CD4-positive, alpha-beta T cell treated with Interleukin-10 for 1 hour (primary cell): ENCODE measurements at regions not wholly inside any gene's neighbourhood (a gene's known extent, or its start where the extent isn't known, plus 50 kb on each side); places are given as distances from the start of the nearest gene placed in this dataset.

Experiments
- DNase-seq: peaks from one replicate; pipeline ENCODE4 v3.0.0-alpha.2; 2020

DNA sequence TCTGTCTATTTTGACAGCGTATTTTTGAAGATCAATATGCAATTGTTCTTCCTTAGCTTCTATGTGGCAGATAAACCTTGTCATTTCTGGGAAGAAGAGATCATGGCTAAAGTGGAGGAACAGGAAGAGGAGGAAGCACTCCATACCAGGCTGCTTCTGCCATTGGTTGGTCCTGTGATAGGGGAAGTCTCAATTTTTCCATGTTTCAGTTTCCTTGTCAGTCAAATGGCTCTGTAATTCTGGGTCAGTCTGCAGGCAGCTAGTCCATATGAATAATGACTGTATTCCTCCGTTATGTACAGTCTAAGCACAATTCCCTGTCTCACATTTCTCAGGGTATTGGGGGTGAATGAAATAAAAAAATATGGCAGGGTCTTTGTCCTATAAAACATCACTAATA lies 277.6 kb upstream of the CXCR4 start:
- no peak for DNase-seq

DNA sequence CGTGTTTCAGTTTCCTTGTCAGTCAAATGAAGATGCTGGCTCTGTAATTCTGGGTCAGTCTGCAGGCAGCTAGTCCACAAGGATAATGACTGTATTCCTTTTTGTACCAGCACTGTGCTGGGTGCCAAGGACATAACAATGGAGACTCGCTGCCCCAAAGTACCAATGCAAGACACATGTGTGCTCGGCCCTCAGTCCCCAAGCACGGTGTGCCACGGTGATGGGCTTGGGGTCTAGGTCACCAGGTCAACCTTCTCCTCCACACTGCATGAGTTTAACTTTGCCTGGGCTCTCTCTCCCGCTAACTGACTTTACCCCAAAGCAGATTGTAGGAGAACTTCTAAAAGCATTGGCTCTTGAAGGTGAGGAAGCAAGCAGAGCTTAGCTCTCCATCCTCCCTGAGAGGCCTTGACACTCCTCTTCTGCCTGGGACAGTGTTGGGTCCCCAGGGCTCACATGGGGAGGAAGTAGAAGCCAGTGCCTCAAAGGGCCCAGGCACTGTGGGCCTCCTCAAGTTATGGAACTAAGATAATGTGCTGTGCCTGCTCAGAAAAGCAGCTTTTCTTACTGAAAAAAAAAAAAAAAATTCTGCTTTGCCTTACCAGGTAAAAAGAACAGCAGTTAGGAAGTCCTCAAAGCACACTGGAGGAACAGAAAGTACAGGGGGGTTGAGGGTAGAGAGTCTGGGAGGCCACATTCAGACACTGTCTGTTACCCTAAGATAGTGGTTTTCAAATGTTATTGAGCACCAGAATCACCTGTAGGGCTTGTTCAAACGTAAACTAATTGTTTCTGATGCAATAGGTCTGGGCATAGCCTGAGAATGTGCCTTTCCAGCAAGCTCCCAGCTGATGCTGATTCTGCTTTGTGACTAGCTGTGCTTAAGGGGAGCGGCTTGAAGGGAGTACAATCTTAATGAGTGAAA lies 276.4 kb upstream of the CXCR4 start:
- no peak for DNase-seq

DNA sequence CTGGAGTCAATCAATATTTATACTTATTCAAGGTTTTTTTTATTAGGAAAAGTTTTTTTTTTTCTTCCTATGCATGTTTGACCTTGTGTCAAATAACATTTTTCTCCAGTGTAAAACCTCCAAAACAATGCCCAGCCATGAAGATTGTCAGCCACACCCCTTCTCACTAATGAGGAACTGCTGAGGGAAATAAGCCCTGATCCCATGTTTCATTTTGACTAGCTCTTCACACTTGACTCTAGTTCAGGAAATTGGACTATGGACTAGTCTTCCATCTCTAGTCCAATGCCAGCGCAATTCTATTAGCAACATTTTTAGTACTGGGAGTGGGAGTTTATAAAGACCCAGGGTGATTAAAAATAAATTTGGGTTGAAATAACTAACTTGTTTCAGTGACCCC lies 275.6 kb upstream of the CXCR4 start:
- DNase-seq = no peak

DNA sequence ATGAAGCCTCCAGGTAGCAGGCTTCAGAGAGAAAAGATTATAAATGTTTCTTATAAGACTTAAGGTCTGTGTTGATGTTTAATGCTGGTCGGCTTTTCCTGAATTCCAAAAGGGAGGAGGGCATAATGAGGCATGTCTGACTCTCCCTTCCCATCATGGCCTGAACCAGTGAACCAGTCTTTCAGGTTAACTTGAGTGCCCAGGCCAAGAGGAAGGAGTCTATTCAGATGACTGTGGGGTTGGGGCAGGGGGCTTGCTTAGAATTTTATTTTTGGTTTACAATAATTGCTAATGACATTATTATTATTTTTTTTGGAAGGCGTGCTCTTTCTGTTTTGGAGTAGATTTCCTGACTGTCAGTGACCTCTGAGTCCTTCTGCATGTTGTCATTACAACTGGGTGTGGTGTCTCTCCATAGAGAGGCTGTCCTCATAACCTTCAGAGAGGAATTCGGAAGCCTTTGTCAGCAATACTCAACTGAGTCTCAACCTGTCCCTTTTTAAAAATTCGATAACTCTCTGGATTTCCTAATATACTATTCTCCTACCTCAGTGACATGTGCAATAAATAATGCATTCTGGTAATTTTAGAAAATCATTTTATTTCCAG lies 275.1 kb upstream of the CXCR4 start:
- no peak for DNase-seq

DNA sequence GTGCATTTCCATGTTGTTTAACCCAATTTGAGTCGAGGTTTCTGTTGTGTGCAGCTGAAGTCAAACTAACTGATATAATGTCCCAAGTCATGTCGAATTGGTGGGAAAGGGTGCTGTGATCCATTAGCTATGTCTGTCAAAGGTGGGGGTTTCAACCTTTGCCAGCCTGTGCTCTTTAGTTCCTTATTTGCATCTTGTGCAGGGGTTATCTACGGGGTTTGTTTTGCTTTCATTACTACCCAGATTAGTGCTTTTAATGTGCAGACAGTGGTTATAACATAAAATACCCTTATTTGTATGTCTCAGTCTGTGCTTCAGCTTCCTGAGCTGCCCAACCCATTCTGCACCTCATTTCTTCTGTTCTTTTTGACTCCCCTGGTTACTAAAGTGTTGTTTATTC lies 271.9 kb upstream of the CXCR4 start:
- DNase-seq = no peak

DNA sequence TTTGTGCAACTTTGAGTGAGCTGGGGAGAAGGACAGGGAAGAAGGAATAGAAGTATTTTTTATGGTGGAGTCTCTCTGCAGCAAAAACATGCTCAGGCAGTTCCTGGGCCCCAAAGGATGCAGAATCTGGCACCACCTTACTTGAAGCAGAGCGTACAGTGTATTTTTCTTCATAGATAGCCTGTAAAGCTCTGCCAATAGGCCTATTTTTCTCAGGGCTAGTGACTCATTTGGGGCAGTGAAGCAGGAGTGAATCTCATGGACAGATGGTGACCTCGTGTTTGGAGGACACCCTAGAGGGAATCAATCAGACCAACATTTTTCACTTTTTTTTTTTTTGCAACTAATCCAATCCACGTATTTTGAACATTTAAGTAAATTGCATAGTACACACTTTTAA lies 268.1 kb upstream of the CXCR4 start:
- no peak for DNase-seq

DNA sequence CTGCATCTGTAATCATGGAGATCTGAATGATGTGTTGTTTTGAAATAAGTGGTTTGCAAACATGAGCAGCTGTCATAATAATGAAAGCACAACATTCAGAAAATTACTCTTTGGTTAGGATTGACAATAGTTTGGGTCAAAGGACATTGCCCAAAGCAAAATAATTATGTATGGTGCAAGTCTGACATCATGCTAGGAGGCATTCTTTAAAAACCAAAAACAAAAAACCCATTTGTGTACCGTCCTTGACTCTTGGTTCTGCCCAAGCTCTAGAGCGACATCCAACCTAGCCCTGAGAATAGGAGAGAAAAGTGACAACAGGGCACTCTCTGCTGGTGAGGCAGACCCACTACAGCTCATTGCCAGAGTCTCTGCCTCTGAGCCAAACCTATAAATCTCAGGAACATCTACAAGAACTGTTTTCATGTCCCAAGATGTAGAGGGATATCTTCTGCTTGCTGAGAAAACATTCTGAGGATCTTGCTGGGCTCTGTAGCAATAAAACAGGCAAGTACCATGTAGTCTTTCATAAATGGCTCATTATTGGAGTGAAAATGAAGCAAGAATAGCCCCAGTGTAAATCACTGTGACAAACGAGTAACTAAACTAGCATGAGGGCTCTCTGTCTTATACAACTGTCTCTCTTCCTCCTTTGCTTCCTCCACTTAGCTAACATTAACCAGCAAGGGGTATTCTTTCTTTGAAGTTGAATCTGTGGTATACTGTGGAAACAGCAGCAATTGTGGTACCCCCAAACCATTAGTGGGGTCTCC lies 266.8 kb upstream of the CXCR4 start:
- peak; percentile 76 for DNase-seq

DNA sequence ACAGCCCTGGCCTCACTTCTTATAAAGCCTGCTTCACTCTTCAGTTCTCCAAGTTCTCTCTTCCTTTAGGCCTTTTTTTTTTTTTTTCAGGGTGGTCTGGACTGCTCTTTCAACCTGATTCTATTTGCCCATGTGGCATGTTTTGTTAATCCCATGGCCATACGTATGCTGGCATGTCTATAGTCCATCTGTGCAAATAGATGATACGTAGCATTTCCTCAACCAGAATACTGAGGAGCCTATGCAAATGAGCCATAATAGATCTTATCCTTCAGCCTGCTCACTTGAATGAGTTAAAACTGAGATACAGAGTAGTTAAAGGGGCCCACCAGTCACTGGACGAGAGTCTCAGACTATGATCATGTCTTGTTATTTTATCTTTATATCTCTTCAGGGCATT lies 265.2 kb upstream of the CXCR4 start:
- no peak for DNase-seq

DNA sequence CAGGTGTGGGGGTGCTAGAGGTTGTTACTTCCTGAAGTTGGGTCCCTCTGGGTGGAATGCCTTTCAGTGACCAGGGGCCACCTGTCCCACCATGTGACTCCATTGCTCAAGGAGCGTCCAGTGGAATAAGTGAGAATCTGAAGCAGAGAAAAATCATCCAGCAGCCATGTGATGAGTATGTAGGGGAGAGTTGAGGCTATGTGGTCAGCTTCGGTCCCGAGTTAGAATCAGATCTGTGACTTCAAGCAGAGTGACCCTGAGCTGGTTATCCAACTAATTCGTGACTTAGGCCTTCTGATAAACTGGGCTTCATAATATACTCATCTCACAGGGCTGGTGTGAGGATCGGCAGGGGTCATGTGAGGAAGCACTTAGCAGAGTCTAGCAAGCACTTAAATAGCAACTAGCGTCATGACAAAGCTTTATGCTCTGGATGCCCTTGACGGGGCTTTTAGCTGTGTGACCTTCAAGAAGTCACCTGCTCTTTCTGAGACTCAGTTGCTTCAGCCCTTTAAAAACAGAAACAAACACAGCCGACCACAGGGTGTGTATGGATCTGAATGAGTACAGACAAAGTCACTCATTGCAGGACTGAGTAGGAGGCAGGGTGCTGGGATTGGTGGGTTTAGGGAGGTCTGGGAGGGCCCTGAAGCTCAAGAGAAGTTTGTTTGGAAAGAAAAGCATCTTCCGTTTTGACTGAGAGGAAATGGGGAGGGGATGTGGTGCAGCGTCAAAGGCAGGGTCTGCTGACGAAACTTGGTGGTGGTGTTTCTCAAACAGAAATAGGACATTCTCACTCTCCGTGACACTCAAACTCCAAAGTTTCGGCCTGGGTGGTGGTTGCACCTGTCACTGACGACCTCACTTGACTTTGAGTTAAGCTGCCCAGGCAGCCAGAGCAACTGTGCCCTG lies 264.0 kb upstream of the CXCR4 start:
- DNase-seq = peak; percentile 73

DNA sequence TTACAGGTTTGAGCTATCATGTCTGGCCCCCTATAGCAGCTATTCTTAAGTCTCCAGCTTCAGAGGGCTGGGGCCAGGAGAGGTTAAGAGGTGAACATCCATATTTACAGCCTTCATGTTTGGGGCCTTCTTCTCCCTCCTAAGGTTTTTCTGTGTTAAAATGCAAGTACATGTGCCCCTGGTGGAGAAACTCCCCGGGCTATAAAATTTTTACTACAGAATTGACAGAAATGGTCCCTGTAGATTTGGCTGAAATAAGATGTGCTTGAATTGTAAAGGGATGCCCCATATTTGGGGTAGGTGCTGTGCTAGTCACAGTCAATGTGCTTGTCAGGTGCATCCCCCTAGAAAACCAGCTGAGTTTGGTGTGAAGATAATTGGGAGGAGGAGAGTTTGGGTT lies 263.3 kb upstream of the CXCR4 start:
- no peak for DNase-seq

DNA sequence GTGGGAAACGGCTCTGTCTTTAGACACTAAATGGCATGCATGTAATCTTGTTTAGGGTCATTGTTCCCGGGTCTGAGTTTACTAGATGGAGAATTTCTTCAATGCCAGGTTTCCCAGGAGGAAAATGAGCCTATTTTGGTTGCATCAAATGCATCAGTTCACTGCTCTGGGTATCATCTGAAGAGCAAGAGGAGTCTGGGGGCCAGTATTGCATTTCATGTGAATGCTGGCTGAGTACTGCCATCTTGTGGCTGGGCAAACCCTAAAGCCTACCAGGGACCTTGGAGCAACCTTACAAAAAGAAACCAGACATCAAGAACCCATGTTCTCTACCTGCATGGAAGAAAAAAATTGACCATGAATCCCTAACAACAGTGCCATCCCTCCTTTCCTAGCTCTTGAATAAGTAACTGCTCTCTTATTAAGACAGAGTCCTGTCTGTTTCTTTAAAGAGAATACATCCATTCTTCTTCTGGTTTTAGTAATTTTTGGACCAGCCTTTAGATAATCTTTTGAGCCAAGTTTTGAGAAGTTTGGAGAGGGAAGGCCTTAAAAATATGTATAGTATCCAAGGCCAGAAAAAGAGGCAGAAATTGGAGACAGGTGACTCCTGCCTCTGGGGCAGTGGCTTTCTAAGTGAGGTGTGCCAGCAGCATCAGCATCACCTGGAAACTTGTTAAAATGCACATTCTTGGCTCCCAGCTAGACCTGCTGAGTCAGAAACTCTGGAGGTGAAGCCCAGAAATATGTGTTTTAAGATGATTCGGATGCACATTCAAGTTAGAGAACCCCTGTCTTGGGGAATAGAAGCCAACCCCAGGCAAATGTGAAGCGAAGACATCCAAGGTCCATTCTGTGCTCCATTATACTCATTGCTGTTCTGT lies 261.0 kb upstream of the CXCR4 start:
- DNase-seq = peak; percentile 80

DNA sequence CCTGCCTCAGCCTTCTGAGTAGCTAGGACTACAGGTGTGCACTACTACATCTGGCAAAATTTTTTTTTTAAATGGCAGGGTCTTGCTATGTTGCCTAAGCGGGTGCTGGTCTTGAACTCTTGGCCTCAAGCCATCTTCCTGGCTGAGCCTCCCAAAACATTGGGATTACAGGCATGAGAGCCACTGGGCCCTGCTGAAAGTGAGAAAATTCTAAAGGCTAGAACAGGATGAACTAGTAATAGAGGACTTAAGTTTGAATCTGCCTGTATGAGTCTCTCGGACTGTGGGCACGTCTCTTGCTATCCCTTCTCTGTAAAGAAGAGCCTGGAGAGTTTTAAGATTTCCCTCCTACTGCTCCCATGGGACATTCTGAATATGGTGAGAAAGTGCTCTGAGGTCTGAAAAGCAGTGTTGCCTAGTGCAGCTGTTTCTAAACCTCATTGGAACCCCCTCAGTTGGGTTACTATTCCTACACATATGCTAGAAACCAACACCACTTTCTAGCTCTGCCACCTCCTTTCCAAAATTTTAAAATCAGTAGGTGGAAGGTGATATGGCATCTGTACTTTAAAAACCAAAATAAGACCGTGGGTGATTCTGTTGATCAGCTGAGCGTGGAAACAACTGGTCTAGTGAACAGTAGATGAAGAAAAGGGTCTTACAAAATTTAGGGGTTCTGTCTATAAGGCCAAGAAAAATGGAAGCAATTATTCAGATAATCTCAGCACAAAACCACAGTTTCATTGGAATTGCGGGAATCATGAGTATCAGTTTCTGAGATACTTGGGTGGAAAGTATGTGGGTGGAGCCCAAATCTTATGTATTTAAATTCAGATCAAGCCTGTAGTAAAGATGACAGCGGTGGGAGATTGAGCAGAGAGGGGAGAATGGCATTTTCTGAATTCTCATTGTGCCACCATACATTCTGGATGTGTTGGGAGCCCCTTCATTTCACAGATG lies 259.8 kb upstream of the CXCR4 start:
- no peak for DNase-seq

DNA sequence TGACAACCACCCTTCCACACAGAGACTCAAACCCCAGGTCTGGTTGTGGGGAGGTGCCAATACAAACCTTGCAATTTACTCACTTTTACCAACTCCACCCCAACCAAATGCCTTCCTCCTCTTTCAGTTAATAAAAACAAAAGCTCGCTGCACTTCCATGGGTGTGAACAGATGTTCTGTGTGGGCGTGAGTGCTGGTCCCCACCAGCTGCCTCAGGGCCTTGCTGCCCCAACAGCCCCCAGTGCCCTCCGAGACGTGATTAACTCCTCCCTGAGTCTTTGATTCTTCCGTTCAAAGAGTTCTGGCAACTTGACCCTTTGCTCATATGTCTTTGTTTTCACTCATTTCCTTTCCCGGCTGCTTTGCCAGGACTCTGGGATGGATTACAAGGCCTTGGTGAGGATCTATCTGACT lies 258.9 kb upstream of the CXCR4 start:
- DNase-seq = no peak

DNA sequence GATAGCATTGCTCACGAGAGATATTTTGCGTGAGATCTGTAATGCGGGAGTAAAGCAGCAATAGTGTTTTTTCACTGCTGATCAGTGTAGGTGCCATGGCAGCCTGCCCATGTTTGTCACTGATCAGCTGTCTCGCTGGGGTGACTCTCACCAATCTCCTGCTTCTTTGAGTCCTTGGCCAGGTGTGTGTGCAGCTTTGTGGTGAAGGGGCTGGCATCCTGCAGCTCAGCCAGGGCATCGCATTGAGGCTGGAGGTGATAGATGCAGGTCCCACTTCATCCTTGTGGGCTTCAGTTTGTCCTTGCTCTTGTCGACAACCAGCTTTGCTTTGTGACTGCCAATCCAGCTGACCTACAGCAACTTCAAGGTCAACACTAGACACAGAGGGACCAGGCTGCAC lies 258.3 kb upstream of the CXCR4 start:
- DNase-seq = no peak

DNA sequence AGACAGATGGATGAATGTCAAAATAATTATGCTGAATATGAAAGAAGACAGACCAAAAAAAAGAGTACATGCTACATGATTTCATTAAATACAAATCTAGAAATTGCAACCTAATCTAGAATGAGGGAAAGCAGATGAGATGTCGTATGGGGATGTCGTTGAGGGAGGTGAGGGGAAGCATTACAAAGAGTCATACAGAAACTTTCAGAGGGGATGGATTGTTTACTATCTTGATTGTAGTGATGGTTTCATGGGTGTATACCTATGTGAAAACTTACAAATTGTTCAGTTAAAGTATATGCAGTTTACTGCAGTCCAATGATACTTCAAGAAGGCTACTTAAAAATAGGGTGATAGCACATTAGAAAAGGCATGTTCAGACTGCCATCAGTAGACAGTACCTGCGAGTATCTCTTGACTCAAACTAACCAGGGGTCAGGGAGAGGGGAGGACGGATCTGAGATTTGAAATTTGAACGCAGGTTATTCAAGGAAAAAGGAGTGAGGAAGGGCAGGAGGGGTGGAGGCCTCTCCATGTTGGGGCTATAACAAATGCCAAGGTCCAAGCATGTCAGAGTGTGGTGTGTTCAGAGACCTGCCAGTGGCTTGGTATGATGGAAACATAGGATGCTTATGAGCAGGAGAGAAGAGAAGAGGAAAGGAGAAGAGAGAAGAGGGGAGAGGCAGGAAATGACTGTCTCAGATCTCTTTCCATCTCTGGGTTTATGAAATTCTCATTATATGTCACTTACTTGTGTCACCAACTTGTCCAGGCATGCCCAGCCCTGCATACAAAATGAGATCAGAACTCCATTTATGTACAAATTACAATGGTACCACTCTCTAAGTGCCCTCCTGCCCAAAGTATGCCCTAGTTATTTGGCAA lies 257.3 kb upstream of the CXCR4 start:
- no peak for DNase-seq

DNA sequence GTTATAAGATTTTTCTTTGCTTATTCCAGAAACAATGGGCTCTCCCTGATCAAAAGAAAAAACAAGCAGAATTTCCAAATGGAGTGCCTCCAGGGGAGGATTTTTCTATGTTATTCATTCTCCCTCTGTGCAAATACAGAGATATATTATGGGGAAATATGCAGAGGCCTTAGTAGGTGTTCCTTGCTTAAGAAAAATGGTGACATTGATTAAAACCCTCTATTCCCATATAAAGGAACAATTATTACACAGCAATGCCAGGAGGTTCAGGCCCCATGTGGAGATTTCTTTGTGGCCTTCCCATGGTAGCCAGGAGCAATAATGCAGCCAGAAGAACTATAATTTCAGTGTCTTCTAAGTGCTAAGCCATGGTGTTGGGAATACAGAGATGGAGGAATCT lies 255.9 kb upstream of the CXCR4 start:
- DNase-seq = no peak

DNA sequence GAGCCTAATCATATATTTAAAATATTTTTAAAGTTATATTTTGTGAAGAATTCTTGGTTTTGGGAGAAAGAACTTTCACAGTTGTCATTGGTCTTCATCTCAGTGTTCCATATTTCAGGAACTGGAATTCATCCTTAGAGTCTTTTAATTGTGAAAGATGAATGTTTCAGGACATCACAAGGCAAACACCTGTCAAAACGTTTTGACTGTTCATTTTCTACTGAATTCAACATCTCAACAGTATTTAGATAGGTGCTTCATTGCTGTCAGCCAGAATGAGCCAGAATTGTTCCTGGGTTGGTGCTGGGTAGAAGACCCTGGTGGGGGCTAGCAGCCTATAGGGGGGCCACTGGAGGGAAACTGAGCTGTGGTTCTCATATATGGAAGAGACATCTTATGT lies 255.1 kb upstream of the CXCR4 start:
- DNase-seq = no peak

DNA sequence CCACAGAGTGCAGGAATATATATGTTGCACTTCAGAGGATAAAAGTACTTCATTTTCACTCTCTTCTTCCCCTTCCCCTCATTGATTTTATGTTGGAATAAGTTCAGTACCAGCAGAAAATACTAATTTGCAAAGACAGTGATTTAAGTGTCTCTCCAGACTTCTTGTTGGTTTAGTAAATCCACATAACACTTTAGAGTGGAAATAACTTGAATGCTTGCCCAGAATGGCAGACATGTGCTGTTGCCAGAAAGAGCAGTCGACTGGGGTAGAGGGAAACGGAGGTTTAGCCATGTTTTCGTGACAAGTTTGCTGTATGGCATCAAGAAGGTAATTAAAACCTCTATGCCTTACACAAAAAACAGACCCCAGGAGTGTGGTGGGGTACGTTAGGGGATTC lies 246.0 kb upstream of the CXCR4 start:
- DNase-seq = no peak

DNA sequence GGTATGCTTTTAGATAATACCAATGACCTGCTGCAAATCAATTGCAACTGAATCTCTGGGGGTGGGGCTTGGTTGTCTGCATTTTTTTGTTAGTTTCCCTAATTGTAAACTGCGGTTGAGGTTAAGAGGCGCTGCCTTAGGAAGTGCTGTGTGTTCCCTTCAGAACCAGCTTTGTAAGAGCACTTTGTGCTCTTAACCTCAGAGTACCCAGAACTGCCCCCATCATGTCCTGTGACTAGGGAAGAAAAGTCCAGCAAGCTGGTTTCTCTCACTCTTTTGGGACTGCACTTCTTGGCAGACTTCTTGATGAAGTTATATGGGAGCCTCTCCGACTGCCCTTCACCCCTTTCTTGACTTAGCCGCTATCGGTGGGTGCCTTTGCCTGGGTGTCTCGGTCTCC lies 245.5 kb upstream of the CXCR4 start:
- no peak for DNase-seq
